ENCODE measurements at regions not wholly inside any gene's neighbourhood (a gene's known extent, or its start where the extent isn't known, plus 50 kb on each side); places are given as distances from the start of the nearest gene placed in this dataset.

DNA sequence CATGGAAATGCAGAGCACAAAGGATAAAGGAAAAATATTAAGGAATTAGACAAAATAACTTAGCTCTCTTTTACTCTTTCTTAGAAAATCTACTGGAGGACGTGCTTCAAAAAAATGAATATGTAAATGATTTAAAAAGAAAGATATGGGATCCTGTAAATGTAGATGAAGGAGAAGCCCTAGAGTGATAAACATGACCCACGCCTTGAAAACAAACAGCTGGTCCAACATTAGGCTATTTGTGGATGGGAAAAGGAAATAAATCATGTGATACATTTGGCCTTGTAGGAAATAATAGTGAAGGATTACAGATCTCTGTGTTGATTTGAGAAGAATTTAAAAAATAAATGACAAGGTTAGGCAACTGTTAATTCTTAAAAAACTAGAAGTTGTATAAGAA lies 492.1 kb upstream of the SLC39A10 start:
- Mint-ChIP-seq H3K36me3 (ENCODE audit: low read depth, unreplicated experiment) (no peaks in the 10 kb centered on the region), H3K4me1 (ENCODE audit: low read depth, unreplicated experiment) (no peaks in the 10 kb centered on the region), H3K27ac (ENCODE audit: unreplicated experiment) (no peak overlapping the region), H3K4me3 (ENCODE audit: unreplicated experiment) (no peak overlapping the region), H3K9me3 (ENCODE audit: unreplicated experiment) (no peaks in the 10 kb centered on the region), H3K27me3 (ENCODE audit: low read depth, unreplicated experiment) (no peaks in the 10 kb centered on the region)
- peaks cover 3% of the 10 kb centered on the region for H3K9me3 ChIP-seq (ENCODE audit: insufficient read depth, low read depth, low read length)
- no peak for FAIRE-seq
- H3K4me2 ChIP-seq (ENCODE audit: low read length): no peak overlapping the region
- H2AFZ ChIP-seq (ENCODE audit: low read depth, low read length): no peak overlapping the region
- TF ChIP-seq, protein P1, sequence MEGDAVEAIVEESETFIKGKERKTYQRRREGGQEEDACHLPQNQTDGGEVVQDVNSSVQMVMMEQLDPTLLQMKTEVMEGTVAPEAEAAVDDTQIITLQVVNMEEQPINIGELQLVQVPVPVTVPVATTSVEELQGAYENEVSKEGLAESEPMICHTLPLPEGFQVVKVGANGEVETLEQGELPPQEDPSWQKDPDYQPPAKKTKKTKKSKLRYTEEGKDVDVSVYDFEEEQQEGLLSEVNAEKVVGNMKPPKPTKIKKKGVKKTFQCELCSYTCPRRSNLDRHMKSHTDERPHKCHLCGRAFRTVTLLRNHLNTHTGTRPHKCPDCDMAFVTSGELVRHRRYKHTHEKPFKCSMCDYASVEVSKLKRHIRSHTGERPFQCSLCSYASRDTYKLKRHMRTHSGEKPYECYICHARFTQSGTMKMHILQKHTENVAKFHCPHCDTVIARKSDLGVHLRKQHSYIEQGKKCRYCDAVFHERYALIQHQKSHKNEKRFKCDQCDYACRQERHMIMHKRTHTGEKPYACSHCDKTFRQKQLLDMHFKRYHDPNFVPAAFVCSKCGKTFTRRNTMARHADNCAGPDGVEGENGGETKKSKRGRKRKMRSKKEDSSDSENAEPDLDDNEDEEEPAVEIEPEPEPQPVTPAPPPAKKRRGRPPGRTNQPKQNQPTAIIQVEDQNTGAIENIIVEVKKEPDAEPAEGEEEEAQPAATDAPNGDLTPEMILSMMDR (IDR thresholded peaks at IDR 0.05; ENCODE audit: insufficient read depth, low read depth, low read length): no peak
- no peak for TF ChIP-seq EZH2 (IDR thresholded peaks at IDR 0.05; ENCODE audit: insufficient read depth, low read length)
- H3K79me2 ChIP-seq (ENCODE audit: insufficient read depth, low read length): no peaks in the 10 kb centered on the region
- H3K4me1 ChIP-seq (ENCODE audit: insufficient read depth, low read length): no peaks in the 10 kb centered on the region
- no peaks in the 10 kb centered on the region for H3K36me3 ChIP-seq (ENCODE audit: insufficient read depth, low read length)
- H3K9ac ChIP-seq (ENCODE audit: low read length): no peak overlapping the region
- H3K4me3 ChIP-seq (ENCODE audit: insufficient read depth, low read depth, low read length): no peak overlapping the region
- no peaks in the 10 kb centered on the region for H3K27me3 ChIP-seq (ENCODE audit: insufficient read depth, low read length)
- DNase-seq (ENCODE audit: low read depth): no peak
- no peak overlapping the region for H3K27ac ChIP-seq (ENCODE audit: low read depth, low read length)
- no peaks in the 10 kb centered on the region for H4K20me1 ChIP-seq (ENCODE audit: insufficient read depth, low read length)

DNA sequence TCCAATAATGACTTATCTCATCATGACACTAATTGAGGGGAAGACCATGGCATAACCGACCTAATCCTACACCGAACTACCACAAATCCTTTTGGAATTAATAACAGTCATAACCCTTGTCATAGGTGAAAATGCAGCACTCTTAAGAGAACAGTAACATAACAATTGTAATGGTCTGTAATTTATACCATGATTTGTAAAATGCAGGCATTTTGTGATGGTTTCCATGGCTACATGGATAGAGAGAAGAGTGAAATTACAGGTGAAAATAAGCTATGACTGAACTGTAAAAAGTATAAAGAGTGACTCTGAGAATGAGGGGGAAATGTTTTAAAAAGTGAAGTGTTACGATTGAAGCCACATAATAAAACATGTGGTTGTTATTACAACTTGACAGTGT lies 494.1 kb upstream of the SLC39A10 start:
- H3K9me3 Mint-ChIP-seq (ENCODE audit: unreplicated experiment): no peaks in the 10 kb centered on the region
- Histone ChIP-seq H3K27me3 (ENCODE audit: insufficient read depth, low read length) (no peaks in the 10 kb centered on the region), H3K9ac (ENCODE audit: low read length) (no peak overlapping the region), H3K79me2 (ENCODE audit: insufficient read depth, low read length) (no peaks in the 10 kb centered on the region), H3K27ac (ENCODE audit: low read depth, low read length) (no peak overlapping the region), H3K36me3 (ENCODE audit: insufficient read depth, low read length) (no peaks in the 10 kb centered on the region), H3K9me3 (ENCODE audit: insufficient read depth, low read depth, low read length) (peaks cover 3% of the 10 kb centered on the region), H3K4me2 (ENCODE audit: low read length) (no peak overlapping the region), H3K4me1 (ENCODE audit: insufficient read depth, low read length) (no peaks in the 10 kb centered on the region), H3K4me3 (ENCODE audit: insufficient read depth, low read depth, low read length) (no peak overlapping the region), H4K20me1 (ENCODE audit: insufficient read depth, low read length) (no peaks in the 10 kb centered on the region), H2AFZ (ENCODE audit: low read depth, low read length) (no peak overlapping the region)
- FAIRE-seq (no peak), DNase-seq (ENCODE audit: low read depth) (no peak)
- no peak overlapping the region for H3K4me3 Mint-ChIP-seq (ENCODE audit: unreplicated experiment)
- TF ChIP-seq, protein P1 (IDR thresholded peaks at IDR 0.05; ENCODE audit: insufficient read depth, low read depth, low read length): no peak
- TF ChIP-seq EZH2 (IDR thresholded peaks at IDR 0.05; ENCODE audit: insufficient read depth, low read length): no peak
- no peaks in the 10 kb centered on the region for H3K36me3 Mint-ChIP-seq (ENCODE audit: low read depth, unreplicated experiment)
- H3K27ac Mint-ChIP-seq (ENCODE audit: unreplicated experiment): no peak overlapping the region
- no peaks in the 10 kb centered on the region for H3K27me3 Mint-ChIP-seq (ENCODE audit: low read depth, unreplicated experiment)
- H3K4me1 Mint-ChIP-seq (ENCODE audit: low read depth, unreplicated experiment): no peaks in the 10 kb centered on the region

DNA sequence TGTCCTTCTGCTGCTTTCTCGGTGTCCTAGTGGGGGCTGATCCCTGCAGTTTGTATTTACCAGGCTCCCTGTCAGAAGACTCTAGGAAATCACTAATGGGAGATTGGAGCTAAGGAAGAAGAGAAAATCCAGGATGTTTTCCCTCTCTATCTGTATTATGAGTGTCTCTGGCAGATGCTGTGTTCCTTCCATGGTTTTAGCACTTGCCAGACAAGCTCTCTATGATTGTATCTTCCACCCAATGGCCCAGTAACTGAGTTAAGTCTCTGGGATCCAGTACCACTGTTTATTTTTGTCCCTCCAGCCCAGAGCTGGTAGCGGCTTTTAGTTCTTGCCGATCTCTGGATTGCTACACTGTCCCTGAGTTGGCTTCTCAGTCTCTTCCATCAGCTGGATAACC lies 494.8 kb upstream of the SLC39A10 start:
- Histone ChIP-seq H3K4me3 (ENCODE audit: insufficient read depth, low read depth, low read length) (no peak overlapping the region), H3K4me1 (ENCODE audit: insufficient read depth, low read length) (no peaks in the 10 kb centered on the region), H2AFZ (ENCODE audit: low read depth, low read length) (no peak overlapping the region), H3K79me2 (ENCODE audit: insufficient read depth, low read length) (no peaks in the 10 kb centered on the region), H3K4me2 (ENCODE audit: low read length) (no peak overlapping the region), H3K27ac (ENCODE audit: low read depth, low read length) (no peak overlapping the region), H4K20me1 (ENCODE audit: insufficient read depth, low read length) (no peaks in the 10 kb centered on the region), H3K9ac (ENCODE audit: low read length) (no peak overlapping the region), H3K27me3 (ENCODE audit: insufficient read depth, low read length) (no peaks in the 10 kb centered on the region), H3K36me3 (ENCODE audit: insufficient read depth, low read length) (no peaks in the 10 kb centered on the region), H3K9me3 (ENCODE audit: insufficient read depth, low read depth, low read length) (peaks cover 3% of the 10 kb centered on the region)
- FAIRE-seq: no peak
- no peak for DNase-seq (ENCODE audit: low read depth)
- TF ChIP-seq, protein P1 (IDR thresholded peaks at IDR 0.05; ENCODE audit: insufficient read depth, low read depth, low read length): no peak
- TF ChIP-seq EZH2 (IDR thresholded peaks at IDR 0.05; ENCODE audit: insufficient read depth, low read length): no peak
- Mint-ChIP-seq H3K9me3 (ENCODE audit: unreplicated experiment) (no peaks in the 10 kb centered on the region), H3K4me3 (ENCODE audit: unreplicated experiment) (no peak overlapping the region), H3K36me3 (ENCODE audit: low read depth, unreplicated experiment) (no peaks in the 10 kb centered on the region), H3K4me1 (ENCODE audit: low read depth, unreplicated experiment) (no peaks in the 10 kb centered on the region), H3K27ac (ENCODE audit: unreplicated experiment) (no peak overlapping the region), H3K27me3 (ENCODE audit: low read depth, unreplicated experiment) (no peaks in the 10 kb centered on the region)
